MM.1S (cell line): ENCODE measurements at regions not wholly inside any gene's neighbourhood (a gene's known extent, or its start where the extent isn't known, plus 50 kb on each side); places are given as distances from the start of the nearest gene placed in this dataset.

Experiments used
- DNase-seq: peaks from one replicate; pipeline ENCODE4 v3.0.0-alpha.2; 2015
- H2AFZ ChIP-seq: fragments of 300-600 bp; sonication (generic); 2 replicates; pipeline ENCODE4 v1.6.0; 2016; ENCODE audit warnings: antibody characterized with exemption, low read length
- H3F3A ChIP-seq: fragments of 300-600 bp; sonication (generic); 2 replicates; pipeline ENCODE4 v1.6.1; 2016; ENCODE audit warnings: mild to moderate bottlenecking, antibody characterized with exemption, low read length, moderate library complexity, mixed read lengths; ENCODE audit not compliant: insufficient read depth
- H3K27ac ChIP-seq: fragments of 300-600 bp; sonication (generic); 2 replicates; pipeline ENCODE4 v1.5.1; 2016; ENCODE audit warnings: mild to moderate bottlenecking, low read length
- H3K27me3 ChIP-seq: fragments of 300-600 bp; sonication (generic); replicated peaks from 2 replicates; pipeline ENCODE4 v1.6.0; 2016; ENCODE audit warnings: low read length; ENCODE audit not compliant: insufficient read depth
- H3K36me3 ChIP-seq: fragments of 300-600 bp; sonication (generic); replicated peaks from 2 replicates; pipeline ENCODE4 v1.6.1; 2016; ENCODE audit warnings: mild to moderate bottlenecking, low read length, mixed read lengths; ENCODE audit not compliant: insufficient read depth
- H3K4me1 ChIP-seq: fragments of 300-600 bp; sonication (generic); 2 replicates; pipeline ENCODE4 v1.6.1; 2016; ENCODE audit warnings: low read length, mixed read lengths
- H3K4me2 ChIP-seq: fragments of 300-600 bp; sonication (generic); 2 replicates; pipeline ENCODE4 v1.6.0; 2016; ENCODE audit warnings: low read depth, low read length
- H3K4me3 ChIP-seq: fragments of 300-600 bp; sonication (generic); 2 replicates; pipeline ENCODE4 v1.5.1; 2016; ENCODE audit warnings: low read length, mixed read lengths
- H3K79me2 ChIP-seq: fragments of 300-600 bp; sonication (generic); 2 replicates; pipeline ENCODE4 v1.6.1; 2016; ENCODE audit warnings: mixed run types, low read length, mixed read lengths
- H3K9ac ChIP-seq: fragments of 300-600 bp; sonication (generic); 2 replicates; pipeline ENCODE4 v1.6.1; 2016; ENCODE audit warnings: low read length, mixed read lengths
- H3K9me2 ChIP-seq: fragments of 300-600 bp; sonication (generic); replicated peaks from 2 replicates; pipeline ENCODE4 v1.6.1; 2016; ENCODE audit warnings: mild to moderate bottlenecking, low read length, mixed read lengths; ENCODE audit not compliant: insufficient read depth
- H3K9me3 ChIP-seq: fragments of 300-600 bp; sonication (generic); replicated peaks from 2 replicates; pipeline ENCODE4 v1.6.1; 2016; ENCODE audit warnings: mild to moderate bottlenecking, low read length, mixed read lengths; ENCODE audit not compliant: insufficient read depth
- H4K20me1 ChIP-seq: fragments of 300-600 bp; sonication (generic); 2 replicates; pipeline ENCODE4 v1.6.1; 2016; ENCODE audit warnings: mild to moderate bottlenecking, low read length, moderate library complexity, mixed read lengths; ENCODE audit not compliant: insufficient read depth
- EZH2 ChIP-seq: fragments of 300-600 bp; sonication (generic); optimal IDR thresholded peaks from 2 replicates; pipeline ENCODE3; 2017; ENCODE audit warnings: low read depth, mild to moderate bottlenecking, antibody characterized with exemption, low read length, mixed read lengths
- EZH2phosphoT487 ChIP-seq: fragments of 300-600 bp; sonication (generic); IDR thresholded peaks from 2 replicates; pipeline ENCODE4 v1.6.1; 2018; ENCODE audit warnings: antibody characterized with exemption, low read length
- TF ChIP-seq, protein P1 (sequence below): fragments of 300-600 bp; sonication (generic); IDR thresholded peaks from 2 replicates; pipeline ENCODE4 v1.5.1; 2016; ENCODE audit warnings: antibody characterized with exemption, low read length, mixed read lengths

DNA sequence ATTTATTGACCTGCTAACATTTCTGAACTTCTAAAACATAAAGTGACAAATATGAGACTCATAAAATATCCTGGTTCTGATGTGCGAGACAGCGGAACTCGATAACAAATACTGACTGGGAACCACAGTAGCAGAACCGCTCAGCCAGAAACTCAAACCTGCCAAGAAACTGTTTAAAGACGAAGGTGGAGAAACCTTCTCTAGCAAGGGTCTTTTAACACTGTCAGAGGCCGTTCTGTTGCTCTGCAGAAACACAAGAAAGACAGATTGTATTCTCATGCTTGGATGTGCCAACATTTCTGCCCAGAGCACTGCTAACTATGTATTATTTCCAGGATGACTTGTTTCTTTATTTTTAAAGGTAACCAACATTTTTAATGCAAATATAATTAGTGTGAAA lies 514.8 kb upstream of the ADARB2 start:
- no peaks in the 10 kb centered on the region for H3K4me1 ChIP-seq
- no peaks in the 10 kb centered on the region for H3F3A ChIP-seq
- no peak overlapping the region for H2AFZ ChIP-seq
- H3K9ac ChIP-seq = no peak overlapping the region
- no peak overlapping the region for H3K4me3 ChIP-seq
- no peaks in the 10 kb centered on the region for H3K36me3 ChIP-seq
- H3K9me3 ChIP-seq = no peaks in the 10 kb centered on the region
- TF ChIP-seq, protein P1, sequence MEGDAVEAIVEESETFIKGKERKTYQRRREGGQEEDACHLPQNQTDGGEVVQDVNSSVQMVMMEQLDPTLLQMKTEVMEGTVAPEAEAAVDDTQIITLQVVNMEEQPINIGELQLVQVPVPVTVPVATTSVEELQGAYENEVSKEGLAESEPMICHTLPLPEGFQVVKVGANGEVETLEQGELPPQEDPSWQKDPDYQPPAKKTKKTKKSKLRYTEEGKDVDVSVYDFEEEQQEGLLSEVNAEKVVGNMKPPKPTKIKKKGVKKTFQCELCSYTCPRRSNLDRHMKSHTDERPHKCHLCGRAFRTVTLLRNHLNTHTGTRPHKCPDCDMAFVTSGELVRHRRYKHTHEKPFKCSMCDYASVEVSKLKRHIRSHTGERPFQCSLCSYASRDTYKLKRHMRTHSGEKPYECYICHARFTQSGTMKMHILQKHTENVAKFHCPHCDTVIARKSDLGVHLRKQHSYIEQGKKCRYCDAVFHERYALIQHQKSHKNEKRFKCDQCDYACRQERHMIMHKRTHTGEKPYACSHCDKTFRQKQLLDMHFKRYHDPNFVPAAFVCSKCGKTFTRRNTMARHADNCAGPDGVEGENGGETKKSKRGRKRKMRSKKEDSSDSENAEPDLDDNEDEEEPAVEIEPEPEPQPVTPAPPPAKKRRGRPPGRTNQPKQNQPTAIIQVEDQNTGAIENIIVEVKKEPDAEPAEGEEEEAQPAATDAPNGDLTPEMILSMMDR = no peak
- TF ChIP-seq EZH2phosphoT487 (no peak), EZH2 (no peak)
- H3K4me2 ChIP-seq = no peak overlapping the region
- no peaks in the 10 kb centered on the region for H3K27me3 ChIP-seq
- H3K27ac ChIP-seq = no peak overlapping the region
- H3K79me2 ChIP-seq = no peaks in the 10 kb centered on the region
- no peak for DNase-seq
- H3K9me2 ChIP-seq = no peaks in the 10 kb centered on the region
- no peaks in the 10 kb centered on the region for H4K20me1 ChIP-seq

DNA sequence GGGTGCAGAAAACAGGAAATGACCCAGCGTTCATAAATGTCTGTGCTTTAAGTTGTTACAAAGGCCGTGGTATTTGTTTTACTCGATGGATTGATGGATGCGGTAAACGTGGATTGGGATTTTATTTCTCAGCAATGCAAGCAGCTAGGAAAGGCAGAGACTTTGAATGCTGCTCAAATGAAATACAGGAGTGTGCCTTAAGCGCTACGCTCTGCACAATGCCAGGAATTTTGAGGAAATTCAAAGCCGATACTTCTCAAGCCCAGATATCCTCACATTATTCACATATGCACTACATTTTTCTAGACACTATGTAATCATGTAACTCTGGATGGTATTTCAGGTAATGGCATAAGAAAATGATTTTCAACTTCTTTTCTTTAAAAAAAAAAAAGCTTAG lies 514.3 kb upstream of the ADARB2 start:
- Histone ChIP-seq H3K9ac (no peak overlapping the region), H3K36me3 (no peaks in the 10 kb centered on the region), H3K27ac (no peak overlapping the region), H3K79me2 (no peaks in the 10 kb centered on the region), H2AFZ (no peak overlapping the region), H4K20me1 (no peaks in the 10 kb centered on the region), H3K4me1 (no peaks in the 10 kb centered on the region), H3F3A (no peaks in the 10 kb centered on the region), H3K4me3 (no peak overlapping the region), H3K9me3 (no peaks in the 10 kb centered on the region), H3K4me2 (no peak overlapping the region), H3K27me3 (no peaks in the 10 kb centered on the region), H3K9me2 (no peaks in the 10 kb centered on the region)
- TF ChIP-seq, protein P1 = no peak
- DNase-seq = no peak

DNA sequence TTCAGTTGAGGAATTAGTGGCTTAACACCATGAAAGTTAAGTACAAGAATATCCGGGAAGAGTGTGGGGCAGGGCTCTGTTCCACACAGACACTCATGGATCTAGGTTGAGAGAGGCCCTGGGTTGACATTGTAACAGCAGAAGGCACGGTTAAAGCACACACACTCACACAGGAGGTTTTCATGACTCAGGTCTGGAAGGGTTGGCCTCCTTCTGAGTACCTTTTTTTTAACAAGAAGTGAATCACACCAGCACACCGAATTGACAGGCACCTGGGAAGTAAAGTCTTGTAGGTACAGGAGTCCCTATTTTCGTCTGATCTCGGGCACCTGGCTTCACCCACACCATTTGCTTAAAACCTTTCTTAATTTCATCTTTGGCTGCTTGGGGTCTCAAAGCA lies 509.4 kb upstream of the ADARB2 start:
- H3K27ac ChIP-seq = no peak overlapping the region
- H3F3A ChIP-seq = no peaks in the 10 kb centered on the region
- H3K9ac ChIP-seq = no peak overlapping the region
- H3K4me2 ChIP-seq = no peak overlapping the region
- H3K4me3 ChIP-seq = no peak overlapping the region
- H3K79me2 ChIP-seq = no peaks in the 10 kb centered on the region
- H4K20me1 ChIP-seq = no peaks in the 10 kb centered on the region
- no peaks in the 10 kb centered on the region for H3K9me3 ChIP-seq
- no peak for TF ChIP-seq EZH2
- no peak for TF ChIP-seq EZH2phosphoT487
- TF ChIP-seq, protein P1 = no peak
- H2AFZ ChIP-seq = no peak overlapping the region
- no peaks in the 10 kb centered on the region for H3K9me2 ChIP-seq
- H3K36me3 ChIP-seq = no peaks in the 10 kb centered on the region
- no peaks in the 10 kb centered on the region for H3K4me1 ChIP-seq
- no peak for DNase-seq
- H3K27me3 ChIP-seq = no peaks in the 10 kb centered on the region

DNA sequence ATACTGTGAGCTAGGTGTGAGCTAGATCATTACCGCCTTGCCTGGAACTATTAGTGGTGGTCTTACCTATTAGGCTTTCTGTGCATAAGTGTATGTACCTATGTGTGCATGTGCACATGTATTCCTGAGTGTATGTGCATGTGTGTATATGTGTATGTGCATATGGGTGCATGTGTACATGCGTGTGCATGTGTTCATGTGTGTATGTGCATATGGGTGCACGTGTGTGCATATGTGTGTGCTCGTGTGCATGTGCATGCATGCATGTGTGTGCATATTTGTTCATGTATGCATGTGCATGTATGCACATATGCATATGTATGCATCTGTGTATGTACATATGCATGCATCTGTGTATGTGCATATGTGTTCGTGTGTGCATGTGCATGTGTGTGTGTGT lies 508.3 kb upstream of the ADARB2 start:
- H3K9ac ChIP-seq = no peak overlapping the region
- H3K79me2 ChIP-seq = no peaks in the 10 kb centered on the region
- H3K36me3 ChIP-seq = no peaks in the 10 kb centered on the region
- no peaks in the 10 kb centered on the region for H3K9me3 ChIP-seq
- H3K4me2 ChIP-seq = no peak overlapping the region
- H3F3A ChIP-seq = no peaks in the 10 kb centered on the region
- no peak overlapping the region for H2AFZ ChIP-seq
- H3K4me3 ChIP-seq = no peak overlapping the region
- no peaks in the 10 kb centered on the region for H4K20me1 ChIP-seq
- no peaks in the 10 kb centered on the region for H3K27me3 ChIP-seq
- DNase-seq = no peak
- H3K27ac ChIP-seq = no peak overlapping the region
- TF ChIP-seq EZH2phosphoT487 = no peak
- TF ChIP-seq, protein P1 = no peak
- no peak for TF ChIP-seq EZH2
- H3K4me1 ChIP-seq = no peaks in the 10 kb centered on the region
- no peaks in the 10 kb centered on the region for H3K9me2 ChIP-seq
